ENCODE measurements at regions not wholly inside any gene's neighbourhood (a gene's known extent, or its start where the extent isn't known, plus 50 kb on each side); places are given as distances from the start of the nearest gene placed in this dataset.

- no peak for DNase-seq (ENCODE audit: low read depth in 2 of 2)
These were observed 471.2 kb upstream of the CNTN5 start for GRCh38 chr11:98549571-98549970.

GRCh38 chr11:98559961-98560360 lies 460.8 kb upstream of the CNTN5 start:
- DNase-seq (ENCODE audit: low read depth in 2 of 2): no peak

GRCh38 chr11:98561252-98561651 lies 459.5 kb upstream of the CNTN5 start:
- DNase-seq (ENCODE audit: low read depth in 2 of 2): no peak

- DNase-seq (ENCODE audit: low read depth in 2 of 2): no peak
These were observed 458.8 kb upstream of the CNTN5 start for GRCh38 chr11:98561877-98562395.

GRCh38 chr11:98564233-98564632 lies 456.5 kb upstream of the CNTN5 start:
- no peak for DNase-seq (ENCODE audit: low read depth in 2 of 2)

GRCh38 chr11:98564881-98565280 lies 455.9 kb upstream of the CNTN5 start:
- no peak for DNase-seq (ENCODE audit: low read depth in 2 of 2)

GRCh38 chr11:98565311-98565710 lies 455.4 kb upstream of the CNTN5 start:
- no peak for DNase-seq (ENCODE audit: low read depth in 2 of 2)

- DNase-seq (ENCODE audit: low read depth in 2 of 2): no peak
These were observed 453.8 kb upstream of the CNTN5 start for GRCh38 chr11:98566978-98567377.

- DNase-seq (ENCODE audit: low read depth in 2 of 2): no peak
These were observed 452.7 kb upstream of the CNTN5 start for GRCh38 chr11:98568013-98568412.

- no peak for DNase-seq (ENCODE audit: low read depth in 2 of 2)
These were observed 447.8 kb upstream of the CNTN5 start for GRCh38 chr11:98572941-98573340.

- no peak for DNase-seq (ENCODE audit: low read depth in 2 of 2)
These were observed 432.9 kb upstream of the CNTN5 start for GRCh38 chr11:98587884-98588283.

GRCh38 chr11:98589967-98590366 lies 430.8 kb upstream of the CNTN5 start:
- DNase-seq (ENCODE audit: low read depth in 2 of 2): no peak

GRCh38 chr11:98600103-98600502 lies 420.6 kb upstream of the CNTN5 start:
- DNase-seq (ENCODE audit: low read depth in 2 of 2): no peak

GRCh38 chr11:98600786-98601773 lies 419.7 kb upstream of the CNTN5 start:
- no peak for DNase-seq (ENCODE audit: low read depth in 2 of 2)

GRCh38 chr11:98616098-98616655 lies 404.6 kb upstream of the CNTN5 start:
- no peak for DNase-seq (ENCODE audit: low read depth in 2 of 2)

GRCh38 chr11:98621767-98622166 lies 399.0 kb upstream of the CNTN5 start:
- no peak for DNase-seq (ENCODE audit: low read depth in 2 of 2)

- DNase-seq (ENCODE audit: low read depth in 2 of 2): no peak
These were observed 395.2 kb upstream of the CNTN5 start for GRCh38 chr11:98625526-98625925.

- no peak for DNase-seq (ENCODE audit: low read depth in 2 of 2)
These were observed 390.0 kb upstream of the CNTN5 start for GRCh38 chr11:98630736-98631135.

GRCh38 chr11:98657711-98658110 lies 363.0 kb upstream of the CNTN5 start:
- no peak for DNase-seq (ENCODE audit: low read depth in 2 of 2)

GRCh38 chr11:98659431-98659830 lies 361.3 kb upstream of the CNTN5 start:
- no peak for DNase-seq (ENCODE audit: low read depth in 2 of 2)

- no peak for DNase-seq (ENCODE audit: low read depth in 2 of 2)
These were observed 346.4 kb upstream of the CNTN5 start for GRCh38 chr11:98674390-98674789.

GRCh38 chr11:98679673-98680072 lies 341.1 kb upstream of the CNTN5 start:
- DNase-seq (ENCODE audit: low read depth in 2 of 2): no peak

- DNase-seq (ENCODE audit: low read depth in 2 of 2): no peak
These were observed 319.2 kb upstream of the CNTN5 start for GRCh38 chr11:98701541-98701940.

Data from activated CD4-positive, alpha-beta T cell treated with anti-CD3 and anti-CD28 coated beads for 24 hours (primary cell).